Body of pancreas (tissue), 4 donors: ENCODE measurements at regions not wholly inside any gene's neighbourhood (a gene's known extent, or its start where the extent isn't known, plus 50 kb on each side); places are given as distances from the start of the nearest gene placed in this dataset.

ENCODE experiments used
- ATAC-seq: fragments of 150-250 bp; one replicate; pipeline ENCODE4 v1.9.1; 2016
- DNase-seq, 4 donors: peaks; one replicate each; pipeline ENCODE4 v3.0.0-alpha.2; 2019
- H3K27ac ChIP-seq, 4 donors: fragments of 200-600 bp; sonication (generic); 1 replicate in 3 of 4; 2 replicates in 1 of 4; pipeline versions ENCODE4 v1.5.1 to v1.6.1; 2016 to 2019; ENCODE audit warnings: mild to moderate bottlenecking in 1 of 4, mixed read lengths in 1 of 4, moderate library complexity in 1 of 4
- H3K27me3 ChIP-seq, 2 donors: fragments of 200-600 bp; sonication (generic); one replicate each; pipeline ENCODE4 v1.6.0; 2016; ENCODE audit warnings: mild to moderate bottlenecking in 1 of 2
- H3K36me3 ChIP-seq, 2 donors: fragments of 200-600 bp; sonication (generic); replicated peaks in 1 of 2; 2 replicates each; pipeline ENCODE4 v1.5.1; 2016; ENCODE audit warnings: low read depth in 2 of 2; ENCODE audit not compliant: insufficient read depth in 1 of 2
- H3K4me1 ChIP-seq: fragments of 200-600 bp; sonication (generic); one replicate; pipeline ENCODE4 v1.6.0; 2016
- H3K4me3 ChIP-seq, 2 donors: fragments of 200-600 bp; sonication (generic); 1 replicate in 1 of 2; 2 replicates in 1 of 2; pipeline ENCODE4 v1.5.1; 2016 to 2019
- H3K9me3 ChIP-seq, 3 donors: fragments of 200-600 bp; sonication (generic); 1 replicate in 2 of 3; 2 replicates in 1 of 3; pipeline ENCODE4 v1.5.1; 2016
- CTCF ChIP-seq, 7 experiments: fragments of 450-650 bp in 4 of 7; fragments of 200-600 bp in 3 of 7; sonication (generic) in 3 of 7; IDR thresholded peaks; one replicate each; pipeline ENCODE4 v1.5.1; 2016 to 2019; ENCODE audit warnings: antibody characterized with exemption in 7 of 7
- POLR2A ChIP-seq, 3 donors: fragments of 450-650 bp; IDR thresholded peaks; one replicate each; pipeline ENCODE4 v1.6.1; 2016; ENCODE audit warnings: antibody characterized with exemption in 3 of 3, mild to moderate bottlenecking in 2 of 3
- WGBS, 2 donors: methylation state at CpG; one replicate each; pipeline ENCODE4 v1.1.5; 2017; 5-methylcytosine and 5-hydroxymethylcytosine counted together
- intact Hi-C: fragments of 100-400 bp; cut with DNase I; formaldehyde crosslinking; loops from one replicate; pipeline ENCODE4 v1.15.1; 2023

DNA sequence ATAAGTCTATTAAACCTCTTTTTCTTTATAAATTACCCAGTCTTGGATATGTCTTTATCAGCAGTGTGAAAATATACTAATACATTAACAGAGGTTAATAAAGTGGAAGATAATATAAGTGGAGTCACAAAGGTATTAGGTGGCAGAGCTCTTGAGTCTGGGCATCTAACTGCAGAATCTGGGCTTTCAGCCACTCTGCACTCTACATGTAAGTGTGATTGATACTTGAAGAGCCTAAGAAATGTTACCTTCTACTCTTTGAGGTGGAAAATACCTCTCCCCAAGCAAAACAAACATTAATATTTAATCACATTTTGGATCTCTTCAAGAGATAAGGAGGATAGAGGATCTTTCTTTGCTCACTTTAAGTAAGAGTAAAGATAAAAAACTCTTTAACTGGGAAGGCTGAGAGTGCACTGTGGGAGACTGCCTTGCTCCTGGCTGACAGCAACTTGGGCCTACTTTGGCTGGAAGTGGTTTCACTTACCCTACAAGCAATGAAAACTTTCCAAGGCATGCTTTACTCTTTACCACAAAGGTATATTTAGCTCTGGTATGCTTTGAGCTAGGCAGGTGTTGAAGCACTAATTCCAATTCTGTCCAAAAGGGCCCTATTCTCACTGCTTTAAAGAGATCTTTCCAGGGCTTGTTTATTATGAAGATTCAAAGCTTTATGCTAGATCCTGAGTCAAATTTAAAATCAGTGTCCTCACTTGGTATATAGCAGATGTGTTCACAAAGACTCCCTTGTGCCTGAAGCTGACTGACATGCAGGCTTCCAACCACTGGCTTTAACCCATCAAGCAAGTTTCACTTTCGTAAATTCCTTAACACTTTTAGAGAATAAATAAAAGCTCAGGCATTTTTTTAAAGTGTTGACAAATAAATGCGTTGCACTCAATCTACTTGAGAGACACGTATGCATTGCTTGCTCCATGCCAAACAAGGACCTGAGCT, 245.3 kb upstream of the ZP4 start:
- Histone ChIP-seq H3K4me3 (no peak overlapping the region), H3K9me3 (no peaks in the 10 kb centered on the region), H3K27ac (no peak overlapping the region), H3K4me1 (no peaks in the 10 kb centered on the region), H3K27me3 (no peaks in the 10 kb centered on the region), H3K36me3 (no peaks in the 10 kb centered on the region)
- intact Hi-C loops: no loop called here
- DNase-seq (no peak), ATAC-seq (no peak)
- WGBS, 2 donors: 65 to 68% methylated on average over 3 of the region's 3 CpGs
- TF ChIP-seq CTCF (IDR thresholded peaks at IDR 0.05) (no peak), POLR2A (IDR thresholded peaks at IDR 0.05) (no peak)

DNA sequence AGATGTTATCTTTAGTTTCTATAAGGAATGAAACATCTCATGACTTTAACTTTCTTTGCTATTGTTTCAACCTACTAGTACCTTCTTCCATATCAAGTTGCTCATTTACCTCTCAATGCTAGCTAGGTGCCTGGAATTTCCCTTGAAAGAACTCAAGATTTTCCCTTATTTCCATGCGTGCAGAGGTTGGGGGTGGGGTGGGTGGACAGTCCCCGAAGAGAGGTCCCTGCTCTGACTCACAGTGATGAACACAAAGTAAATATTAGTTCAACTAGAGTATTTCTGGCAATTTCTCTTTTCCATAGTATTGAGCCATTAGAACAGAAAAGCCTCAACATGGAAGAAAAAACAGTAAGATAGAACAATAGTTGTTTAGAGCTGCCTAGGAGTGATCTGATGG, 239.0 kb upstream of the ZP4 start:
- no peak for TF ChIP-seq CTCF (IDR thresholded peaks at IDR 0.05)
- TF ChIP-seq POLR2A (IDR thresholded peaks at IDR 0.05): no peak
- no peaks in the 10 kb centered on the region for H3K27me3 ChIP-seq
- H3K9me3 ChIP-seq: no peaks in the 10 kb centered on the region
- 37 to 44% methylated on average over 2 of the region's 2 CpGs for WGBS, 2 donors
- DNase-seq (no peak), ATAC-seq (no peak)
- intact Hi-C loops: no loop called here
- no peaks in the 10 kb centered on the region for H3K36me3 ChIP-seq
- no peaks in the 10 kb centered on the region for H3K4me1 ChIP-seq
- no peak overlapping the region for H3K27ac ChIP-seq
- no peak overlapping the region for H3K4me3 ChIP-seq

DNA sequence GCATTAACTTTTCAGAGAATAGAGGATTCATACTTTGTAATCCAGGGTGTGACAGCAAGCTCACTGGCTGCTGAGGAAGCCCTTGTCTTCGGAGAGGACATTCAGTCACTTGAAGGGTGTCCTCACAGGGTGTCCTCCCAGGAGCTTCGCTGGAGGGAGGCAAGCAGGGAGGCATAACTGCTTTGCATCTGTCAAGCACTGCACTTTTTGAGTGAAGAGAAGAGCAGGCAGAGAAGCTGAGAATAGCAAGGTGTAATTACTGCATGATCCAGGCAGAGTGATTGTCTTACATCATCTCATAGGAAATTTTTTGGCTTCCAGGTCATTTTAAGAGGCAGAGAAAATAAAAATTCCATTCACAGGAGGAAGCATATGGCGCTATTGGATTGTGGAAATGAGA, 232.5 kb upstream of the ZP4 start:
- Histone ChIP-seq H3K36me3 (no peaks in the 10 kb centered on the region), H3K27ac (no peak overlapping the region), H3K27me3 (no peaks in the 10 kb centered on the region), H3K9me3 (no peaks in the 10 kb centered on the region), H3K4me3 (no peak overlapping the region), H3K4me1 (no peaks in the 10 kb centered on the region)
- ATAC-seq (no peak), DNase-seq (no peak)
- WGBS, 2 donors: 62 to 73% methylated on average over 3 of the region's 3 CpGs
- intact Hi-C loops: no loop called here
- TF ChIP-seq CTCF (IDR thresholded peaks at IDR 0.05) (no peak), POLR2A (IDR thresholded peaks at IDR 0.05) (no peak)

- 45 to 70% methylated on average over 1 of the region's 1 CpG for WGBS, 2 donors
These were observed 229.1 kb upstream of the ZP4 start for GRCh38 chr1:238119861-238120260.

More at GRCh38 chr1:238119861-238120260, 229.1 kb upstream of the ZP4 start:
- Histone ChIP-seq H3K4me3 (no peak overlapping the region), H3K27me3 (no peaks in the 10 kb centered on the region), H3K27ac (no peak overlapping the region), H3K4me1 (no peaks in the 10 kb centered on the region), H3K36me3 (no peaks in the 10 kb centered on the region), H3K9me3 (no peaks in the 10 kb centered on the region)
- intact Hi-C loops: no loop called here
- no peak for TF ChIP-seq POLR2A (IDR thresholded peaks at IDR 0.05)
- TF ChIP-seq CTCF (IDR thresholded peaks at IDR 0.05): no peak
- ATAC-seq: no peak
- DNase-seq: no peak
